GM21447 (cell line): ENCODE measurements at regions not wholly inside any gene's neighbourhood (a gene's known extent, or its start where the extent isn't known, plus 50 kb on each side); places are given as distances from the start of the nearest gene placed in this dataset.
"Not testable (repeated sequence)": the region's sequence is repeated elsewhere in the genome, so short reads cannot be mapped to it uniquely, and the experiment has no call there.

Experiments
- ATAC-seq: cut with Tn5 transposase; IDR thresholded peaks from one replicate; pipeline ENCODE4 v1.9.1; 2021; ENCODE audit not compliant: unreplicated experiment

- ATAC-seq = no peak
These were observed 101.7 kb upstream of the GATA6 start for GRCh38 chr18:22067682-22068081.

GRCh38 chr18:22068784-22069183 lies 100.6 kb upstream of the GATA6 start:
- ATAC-seq = not testable (repeated sequence)

GRCh38 chr18:22069916-22070315 lies 99.5 kb upstream of the GATA6 start:
- no peak for ATAC-seq

GRCh38 chr18:22073411-22073810 lies 96.0 kb upstream of the GATA6 start:
- no peak for ATAC-seq

GRCh38 chr18:22074282-22075070 lies 94.9 kb upstream of the GATA6 start:
- no peak for ATAC-seq

- ATAC-seq = no peak
These were observed 89.4 kb upstream of the GATA6 start for GRCh38 chr18:22080035-22080434.

- ATAC-seq = no peak
These were observed 87.0 kb upstream of the GATA6 start for GRCh38 chr18:22082408-22082807.

- ATAC-seq = no peak
These were observed 84.8 kb upstream of the GATA6 start for GRCh38 chr18:22084547-22084946.

- ATAC-seq = no peak
These were observed 82.4 kb upstream of the GATA6 start for GRCh38 chr18:22086973-22087372.

GRCh38 chr18:22088029-22088428 lies 81.4 kb upstream of the GATA6 start:
- no peak for ATAC-seq

GRCh38 chr18:22088996-22089640 lies 80.3 kb upstream of the GATA6 start:
- no peak for ATAC-seq

GRCh38 chr18:22091341-22091740 lies 78.0 kb upstream of the GATA6 start:
- ATAC-seq = no peak

GRCh38 chr18:22093731-22094357 lies 75.5 kb upstream of the GATA6 start:
- no peak for ATAC-seq

- no peak for ATAC-seq
These were observed 75.0 kb upstream of the GATA6 start for GRCh38 chr18:22094358-22094734.

GRCh38 chr18:22098563-22098989 lies 70.8 kb upstream of the GATA6 start:
- no peak for ATAC-seq

GRCh38 chr18:22099925-22100324 lies 69.5 kb upstream of the GATA6 start:
- ATAC-seq = no peak

- no peak for ATAC-seq
These were observed 67.7 kb upstream of the GATA6 start for GRCh38 chr18:22101731-22102130.

GRCh38 chr18:22102953-22103646 lies 66.3 kb upstream of the GATA6 start:
- no peak for ATAC-seq

- ATAC-seq = no peak
These were observed 65.8 kb upstream of the GATA6 start for GRCh38 chr18:22103647-22104031.

- ATAC-seq = no peak
These were observed 62.7 kb upstream of the GATA6 start for GRCh38 chr18:22106536-22107292.

- no peak for ATAC-seq
These were observed 60.7 kb upstream of the GATA6 start for GRCh38 chr18:22108674-22109073.
